CD14-positive monocyte (primary cell): ENCODE measurements at regions not wholly inside any gene's neighbourhood (a gene's known extent, or its start where the extent isn't known, plus 50 kb on each side); places are given as distances from the start of the nearest gene placed in this dataset.

Experiments
- DNase-seq, 3 donors: peaks; one replicate each; pipeline ENCODE4 v3.0.0-alpha.2; 2011 to 2022
- H2AFZ ChIP-seq: 2 replicates; pipeline ENCODE4 v1.6.0; 2012; ENCODE audit warnings: mild to moderate bottlenecking, low read depth, low read length, inconsistent platforms; ENCODE audit not compliant: insufficient read depth, poor library complexity, severe bottlenecking
- H3K27ac ChIP-seq, 2 donors: 1 replicate in 1 of 2; 2 replicates in 1 of 2; pipeline ENCODE4 v1.5.1; 2012 to 2013; ENCODE audit warnings: low read length in 2 of 2, control low read depth in 1 of 2, inconsistent platforms in 1 of 2, low read depth in 1 of 2, mild to moderate bottlenecking in 1 of 2
- H3K27me3 ChIP-seq, 2 donors: one replicate each; pipeline versions ENCODE4 v1.6.0 to v1.6.1; 2011 to 2013; ENCODE audit warnings: low read length in 2 of 2; ENCODE audit not compliant: control insufficient read depth in 2 of 2, insufficient read depth in 2 of 2
- H3K36me3 ChIP-seq, 2 donors: replicated peaks in 1 of 2; 1 replicate in 1 of 2; 2 replicates in 1 of 2; pipeline versions ENCODE4 v1.5.1 to v1.6.1; 2012 to 2013; ENCODE audit warnings: low read length in 2 of 2, control low read depth in 1 of 2, inconsistent platforms in 1 of 2, mild to moderate bottlenecking in 1 of 2; ENCODE audit not compliant: insufficient read depth in 2 of 2, control insufficient read depth in 1 of 2
- H3K4me1 ChIP-seq, 2 donors: 1 replicate in 1 of 2; 2 replicates in 1 of 2; pipeline versions ENCODE4 v1.5.1 to v1.6.1; 2012 to 2013; ENCODE audit warnings: low read length in 2 of 2, control low read depth in 1 of 2, inconsistent platforms in 1 of 2, mild to moderate bottlenecking in 1 of 2, moderate library complexity in 1 of 2; ENCODE audit not compliant: insufficient read depth in 2 of 2, control insufficient read depth in 1 of 2
- H3K4me2 ChIP-seq: replicated peaks from 2 replicates; pipeline ENCODE3; 2012; ENCODE audit warnings: low read length, moderate library complexity, mild to moderate bottlenecking; ENCODE audit not compliant: poor library complexity, severe bottlenecking; ENCODE audit errors: extremely low read depth
- H3K4me3 ChIP-seq, 3 experiments: fragments of 200-600 bp in 1 of 3; sonication (generic) in 1 of 3; replicated peaks in 1 of 3; 1 replicate in 2 of 3; 2 replicates in 1 of 3; pipeline ENCODE4 v1.5.1; 2011 to 2013; ENCODE audit warnings: low read length in 3 of 3, mild to moderate bottlenecking in 3 of 3, control low read depth in 2 of 3, low read depth in 2 of 3, inconsistent platforms in 1 of 3, moderate library complexity in 1 of 3
- H3K79me2 ChIP-seq: 2 replicates; pipeline ENCODE4 v1.6.0; 2012; ENCODE audit warnings: mild to moderate bottlenecking, control low read depth, inconsistent platforms, low read length, moderate library complexity; ENCODE audit not compliant: insufficient read depth
- H3K9ac ChIP-seq: 2 replicates; pipeline ENCODE4 v1.6.0; 2017; ENCODE audit warnings: low read length, mild to moderate bottlenecking; ENCODE audit not compliant: insufficient read depth, poor library complexity, severe bottlenecking
- H3K9me3 ChIP-seq, 2 donors: replicated peaks in 1 of 2; 1 replicate in 1 of 2; 2 replicates in 1 of 2; pipeline versions ENCODE4 v1.5.1 to v1.6.1; 2012 to 2013; ENCODE audit warnings: low read length in 2 of 2, control low read depth in 1 of 2; ENCODE audit not compliant: control insufficient read depth in 1 of 2, insufficient read depth in 1 of 2
- H4K20me1 ChIP-seq: 2 replicates; pipeline ENCODE4 v1.6.0; 2012; ENCODE audit warnings: mild to moderate bottlenecking, low read length, control low read depth, moderate library complexity; ENCODE audit not compliant: insufficient read depth
- H3K27ac Mint-ChIP-seq, 7 donors: one replicate each; pipeline ENCODE4 v1.8.0; 2020; ENCODE audit warnings: mild to moderate bottlenecking in 7 of 7, mixed read lengths in 7 of 7, moderate library complexity in 6 of 7, inconsistent platforms in 2 of 7
- H3K27me3 Mint-ChIP-seq, 3 donors: one replicate each; pipeline ENCODE4 v1.8.0; 2021 to 2022; ENCODE audit warnings: low read depth in 3 of 3, mild to moderate bottlenecking in 3 of 3, mixed read lengths in 3 of 3, moderate library complexity in 3 of 3, inconsistent platforms in 1 of 3
- H3K36me3 Mint-ChIP-seq, 2 donors: one replicate each; pipeline ENCODE4 v1.8.0; 2020; ENCODE audit warnings: mixed read lengths in 2 of 2, inconsistent platforms in 1 of 2, mild to moderate bottlenecking in 1 of 2
- H3K4me1 Mint-ChIP-seq: one replicate; pipeline ENCODE4 v1.8.0; 2020; ENCODE audit warnings: mild to moderate bottlenecking, mixed read lengths
- H3K4me3 Mint-ChIP-seq, 2 donors: one replicate each; pipeline ENCODE4 v1.8.0; 2020; ENCODE audit warnings: mild to moderate bottlenecking in 2 of 2, mixed read lengths in 2 of 2, moderate library complexity in 1 of 2
- H3K9me3 Mint-ChIP-seq, 7 donors: one replicate each; pipeline ENCODE4 v1.8.0; 2020 to 2022; ENCODE audit warnings: mixed read lengths in 7 of 7, mild to moderate bottlenecking in 6 of 7, moderate library complexity in 6 of 7, inconsistent platforms in 2 of 7
- CTCF ChIP-seq: fragments of 200-600 bp; IDR thresholded peaks from one replicate; pipeline ENCODE4 v1.8.0; 2022; ENCODE audit warnings: antibody characterized with exemption, mild to moderate bottlenecking
- WGBS: methylation state at CpG from one replicate; pipeline ENCODE4 v1.1.5; 2013; ENCODE audit warnings: missing lambda C conversion rate; ENCODE audit not compliant: insufficient coverage; 5-methylcytosine and 5-hydroxymethylcytosine counted together
- intact Hi-C, 2 donors: fragments of 100-400 bp; cut with micrococcal nuclease; formaldehyde crosslinking; loops; one replicate each; pipeline versions ENCODE4 v1.15.0 to v1.15.1; 2023

GRCh38 chr3:106004826-106005225, 136.0 kb upstream of the CBLB start:
- Histone ChIP-seq H3K4me2 (no peak overlapping the region), H2AFZ (no peak overlapping the region), H3K36me3 (no peaks in the 10 kb centered on the region), H3K79me2 (no peaks in the 10 kb centered on the region), H3K27ac (no peak overlapping the region), H3K9ac (no peak overlapping the region), H3K4me3 (no peak overlapping the region), H4K20me1 (no peaks in the 10 kb centered on the region), H3K4me1 (no peaks in the 10 kb centered on the region), H3K9me3 (no peaks in the 10 kb centered on the region), H3K27me3 (no peaks in the 10 kb centered on the region)
- Mint-ChIP-seq H3K27me3 (peaks cover 0 to 1% (median 0%) of the 10 kb centered on the region in 3 donors), H3K36me3 (no peaks in the 10 kb centered on the region), H3K4me3 (no peak overlapping the region), H3K9me3 (peaks cover 0 to 5% (median 2%) of the 10 kb centered on the region in 7 donors), H3K4me1 (no peaks in the 10 kb centered on the region), H3K27ac (no peak overlapping the region)
- no peak for TF ChIP-seq CTCF
- no CpG with 5 or more reads among the region's 3 CpGs for WGBS
- intact Hi-C loops = no loop called here
- no peak for DNase-seq

- no peak overlapping the region for H3K27ac ChIP-seq
Measured at GRCh38 chr3:106006001-106006400, 137.2 kb upstream of the CBLB start.

More at GRCh38 chr3:106006001-106006400, 137.2 kb upstream of the CBLB start:
- no peak overlapping the region for H3K4me2 ChIP-seq
- Mint-ChIP-seq H3K4me3 (no peak overlapping the region), H3K36me3 (no peaks in the 10 kb centered on the region), H3K27me3 (peaks cover 0 to 1% (median 0%) of the 10 kb centered on the region in 3 donors), H3K9me3 (peaks cover 0 to 5% (median 0%) of the 10 kb centered on the region in 7 donors), H3K27ac (no peak overlapping the region), H3K4me1 (no peaks in the 10 kb centered on the region)
- no peaks in the 10 kb centered on the region for H3K36me3 ChIP-seq
- WGBS = 100% methylated on average over 3 of the region's 5 CpGs
- H3K9me3 ChIP-seq = no peaks in the 10 kb centered on the region
- H3K79me2 ChIP-seq = no peaks in the 10 kb centered on the region
- no peaks in the 10 kb centered on the region for H3K27me3 ChIP-seq
- TF ChIP-seq CTCF = no peak
- no peak for DNase-seq
- no peaks in the 10 kb centered on the region for H4K20me1 ChIP-seq
- H3K4me3 ChIP-seq = no peak overlapping the region
- H2AFZ ChIP-seq = no peak overlapping the region
- H3K9ac ChIP-seq = no peak overlapping the region
- no peaks in the 10 kb centered on the region for H3K4me1 ChIP-seq
- intact Hi-C loops = no loop called here
